NCI-H82 (cell line): ENCODE measurements at regions not wholly inside any gene's neighbourhood (a gene's known extent, or its start where the extent isn't known, plus 50 kb on each side); places are given as distances from the start of the nearest gene placed in this dataset.

ENCODE experiments used
- DNase-seq: peaks from one replicate; lab custom pipeline; 2025; lab: John Stamatoyannopoulos, UW

- DNase-seq: no peak
Observed at GRCh38 chr15:67892559-67893377, 52.9 kb upstream of the RNU6-1 start.

- DNase-seq: no peak
Observed at GRCh38 chr15:67895237-67895636, 55.4 kb upstream of the RNU6-1 start.

GRCh38 chr15:67897646-67898339 is 57.9 kb upstream of the RNU6-1 start:
- DNase-seq: peak; percentile 89

DNA sequence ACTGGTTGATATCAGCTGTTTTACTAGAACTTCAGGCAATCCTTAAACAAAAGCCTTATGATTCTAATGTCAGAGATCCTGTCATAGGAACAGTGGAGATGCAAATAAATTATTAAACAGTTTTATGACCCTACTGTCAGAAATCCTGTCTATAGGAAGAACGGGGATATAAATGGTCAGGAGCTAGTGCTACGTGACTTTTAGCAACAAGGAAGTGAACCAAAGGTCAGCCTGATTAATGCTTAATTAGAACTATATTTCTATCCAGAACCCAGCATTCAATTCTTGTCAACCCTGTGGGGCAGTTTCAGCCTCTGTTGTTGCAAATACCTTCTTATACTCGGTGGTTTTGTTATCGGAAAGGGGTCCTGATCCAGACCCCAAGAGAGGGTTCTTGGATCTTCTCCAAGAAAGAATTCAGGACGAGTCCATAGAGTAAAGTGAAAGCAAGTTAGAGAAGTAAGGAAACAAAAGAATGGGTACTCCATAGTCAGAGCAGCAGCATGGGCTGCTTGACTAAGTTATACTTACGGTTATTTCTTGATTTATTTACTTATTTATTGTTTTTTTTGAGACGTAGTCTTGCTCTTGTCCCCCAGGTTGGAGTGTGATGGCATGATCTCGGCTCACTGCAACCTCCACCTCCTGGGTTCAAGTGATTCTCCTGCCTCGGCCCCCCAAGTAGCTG is 59.9 kb upstream of the RNU6-1 start:
- DNase-seq: no peak

- DNase-seq: no peak
Observed at GRCh38 chr15:67900621-67901147, 60.8 kb upstream of the RNU6-1 start.

DNA sequence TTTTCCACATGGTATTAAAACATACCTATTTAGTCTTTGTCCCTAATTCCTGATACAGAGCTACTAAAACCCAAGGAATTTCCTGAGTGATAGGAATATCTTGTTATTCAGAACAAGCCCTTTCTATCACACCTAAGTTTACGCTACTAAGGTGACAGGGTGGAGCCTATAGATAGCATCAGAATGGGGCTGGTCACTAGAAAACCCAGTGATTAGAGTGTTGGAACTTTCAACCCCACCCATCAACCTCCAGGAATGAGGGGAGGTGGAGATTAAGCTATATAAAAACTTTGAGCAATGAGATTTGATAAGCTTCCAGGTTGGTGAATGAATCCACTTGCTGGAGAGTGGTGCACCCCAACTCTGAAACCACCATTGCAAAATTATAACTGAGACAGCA is 62.1 kb upstream of the RNU6-1 start:
- peak; percentile 37 for DNase-seq

DNA sequence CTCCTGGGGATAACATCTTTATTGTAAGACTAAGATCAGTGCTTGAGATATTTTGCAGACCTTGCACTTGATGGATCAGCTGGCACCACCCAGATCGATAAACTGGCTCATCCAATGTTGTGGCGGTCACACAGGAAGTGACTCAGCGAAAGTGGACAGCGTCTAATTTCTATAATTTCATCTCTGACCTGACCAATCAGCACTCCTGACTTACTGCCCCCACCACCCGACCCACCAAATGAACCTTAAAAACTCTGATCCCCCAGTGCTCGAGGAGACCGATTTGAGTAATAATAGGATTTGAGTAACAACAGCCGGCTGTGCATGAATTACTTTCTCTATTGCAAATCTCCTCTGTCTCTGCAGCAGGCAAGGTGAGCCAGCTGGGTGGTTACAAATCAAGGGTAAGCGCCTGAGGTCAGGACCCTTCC is 62.7 kb upstream of the RNU6-1 start:
- DNase-seq: peak; percentile 99

- no peak for DNase-seq
Observed at GRCh38 chr15:67903708-67904107, 63.9 kb upstream of the RNU6-1 start.

- no peak for DNase-seq
Observed at GRCh38 chr15:67905628-67906027, 65.8 kb upstream of the RNU6-1 start.

- DNase-seq: peak; percentile 16
Observed at GRCh38 chr15:67906382-67906781, 66.5 kb upstream of the RNU6-1 start.

DNA sequence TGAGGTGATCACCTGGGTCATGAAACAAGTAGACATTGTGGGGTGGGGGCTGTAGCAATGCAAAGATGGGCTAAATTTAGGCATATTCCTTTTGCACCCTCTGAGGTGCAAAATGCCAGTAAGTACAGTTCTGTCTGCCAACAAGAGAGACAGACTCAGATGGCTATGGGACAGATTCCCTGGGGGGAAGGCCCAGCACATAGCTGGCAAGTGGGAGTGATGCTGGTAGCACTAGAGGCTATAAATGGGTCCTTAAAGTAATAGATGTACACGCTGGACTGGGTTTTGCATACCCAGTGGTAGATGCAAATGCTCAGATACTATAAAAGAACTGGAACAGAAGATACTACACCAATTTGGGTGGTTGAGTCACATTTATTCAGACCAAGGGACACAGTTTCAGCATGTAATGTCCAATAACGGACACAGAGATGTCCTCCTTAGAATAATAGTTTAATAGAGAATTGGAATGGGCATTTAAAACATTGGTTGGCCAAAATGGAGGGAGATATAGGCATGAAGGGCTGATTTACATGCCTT is 67.4 kb upstream of the RNU6-1 start:
- DNase-seq: no peak

- no peak for DNase-seq
Observed at GRCh38 chr15:67908756-67909155, 68.9 kb upstream of the RNU6-1 start.

- no peak for DNase-seq
Observed at GRCh38 chr15:67911727-67912126, 71.9 kb upstream of the RNU6-1 start.

DNA sequence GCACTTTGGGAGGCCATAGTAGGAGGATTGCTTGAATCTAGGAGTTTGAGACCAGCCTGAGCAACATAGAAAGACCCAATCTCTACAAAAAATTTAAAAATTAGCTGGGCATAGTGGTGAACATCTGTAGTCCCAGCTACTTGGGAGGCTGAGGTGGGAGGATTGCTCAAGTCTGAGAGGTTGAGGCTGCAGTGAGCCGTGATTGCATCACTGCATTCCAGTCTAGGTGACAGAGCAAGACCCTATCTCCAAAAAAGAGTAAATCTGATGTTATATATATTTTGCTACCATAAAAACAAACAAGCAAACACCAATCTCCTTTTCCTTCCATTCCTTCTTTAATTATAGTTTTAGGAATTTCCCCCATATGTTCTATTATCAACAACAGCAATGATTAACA is 74.2 kb upstream of the RNU6-1 start:
- DNase-seq: no peak

GRCh38 chr15:67914537-67915460 is 75.0 kb upstream of the RNU6-1 start:
- DNase-seq: peak; percentile 70

GRCh38 chr15:67915461-67916374 is 75.9 kb upstream of the RNU6-1 start:
- peak; percentile 31 for DNase-seq

DNA sequence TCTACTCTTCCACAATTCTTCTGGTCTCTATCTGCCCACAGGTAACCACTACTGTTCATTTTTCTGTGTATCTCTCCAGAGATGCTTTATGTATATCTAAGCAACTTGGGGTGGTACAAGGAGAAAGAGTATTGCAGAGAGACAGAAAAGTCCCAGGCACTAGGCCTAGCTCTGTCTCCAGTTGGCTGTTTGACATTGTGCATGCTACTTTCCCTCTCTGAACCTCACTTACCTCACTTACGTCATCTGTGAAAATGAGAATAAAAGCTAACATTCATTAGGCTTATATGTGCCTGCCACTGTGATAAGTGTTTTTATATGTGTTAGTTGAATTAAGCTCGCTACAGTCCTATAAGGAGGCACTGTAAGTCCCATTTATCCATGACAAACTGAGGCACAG is 76.7 kb upstream of the RNU6-1 start:
- no peak for DNase-seq

DNA sequence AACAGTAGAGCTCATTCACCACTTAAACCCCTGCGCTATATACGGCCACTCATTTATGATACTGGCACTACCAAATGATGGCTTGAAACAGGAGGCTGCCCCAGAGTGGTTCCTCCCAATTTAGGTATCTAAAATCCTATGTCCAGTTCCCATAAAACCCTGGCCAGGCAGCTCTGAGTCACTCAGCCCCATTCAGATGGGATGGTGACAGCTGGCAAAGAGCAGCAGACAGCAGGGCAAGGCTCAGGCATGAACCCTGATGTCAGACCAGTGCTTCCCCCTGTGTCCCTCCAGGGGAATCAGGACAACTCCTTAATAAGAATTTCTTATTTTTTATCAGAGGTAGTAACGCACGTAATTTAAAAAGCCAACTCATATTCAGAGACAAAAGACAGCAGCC is 77.2 kb upstream of the RNU6-1 start:
- peak; percentile 61 for DNase-seq

- DNase-seq: no peak
Observed at GRCh38 chr15:67917636-67918035, 77.8 kb upstream of the RNU6-1 start.

DNA sequence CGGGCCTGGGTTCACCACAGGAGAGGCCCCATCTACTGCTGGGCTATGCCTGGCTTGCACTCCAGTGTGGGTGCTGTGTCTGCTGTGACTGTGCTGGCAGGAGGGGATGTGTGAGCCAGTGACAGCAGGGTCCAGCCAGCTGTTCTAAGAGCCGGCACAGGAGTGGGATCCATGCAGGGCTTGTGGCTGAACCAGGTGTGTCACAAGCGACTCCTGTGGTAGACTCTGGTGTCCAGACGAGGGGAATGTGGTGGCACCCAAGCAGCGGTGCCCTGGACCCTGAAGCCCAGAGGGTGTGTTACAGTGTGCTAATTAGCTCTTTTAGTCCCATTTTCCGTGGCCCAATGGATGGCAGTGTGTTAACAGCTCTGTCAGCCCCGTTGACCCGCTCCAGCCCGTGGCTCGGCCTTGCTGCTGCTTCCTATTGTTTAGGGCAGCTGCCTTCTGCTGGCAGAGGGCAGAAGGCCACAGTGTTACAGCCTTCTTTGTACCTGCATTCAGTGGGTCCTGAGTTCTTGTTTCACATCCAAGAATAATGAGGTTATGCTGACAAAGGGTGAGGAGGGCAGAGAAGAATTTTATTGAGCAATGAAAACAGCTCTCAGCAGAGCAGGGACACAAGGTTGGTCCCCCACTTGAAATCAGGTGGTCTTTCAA is 78.5 kb upstream of the RNU6-1 start:
- no peak for DNase-seq
